DMS53 (cell line): ENCODE measurements at regions not wholly inside any gene's neighbourhood (a gene's known extent, or its start where the extent isn't known, plus 50 kb on each side); places are given as distances from the start of the nearest gene placed in this dataset.

Experiments used
- DNase-seq: peaks from one replicate; lab custom pipeline; 2025; lab: John Stamatoyannopoulos, UW

DNA sequence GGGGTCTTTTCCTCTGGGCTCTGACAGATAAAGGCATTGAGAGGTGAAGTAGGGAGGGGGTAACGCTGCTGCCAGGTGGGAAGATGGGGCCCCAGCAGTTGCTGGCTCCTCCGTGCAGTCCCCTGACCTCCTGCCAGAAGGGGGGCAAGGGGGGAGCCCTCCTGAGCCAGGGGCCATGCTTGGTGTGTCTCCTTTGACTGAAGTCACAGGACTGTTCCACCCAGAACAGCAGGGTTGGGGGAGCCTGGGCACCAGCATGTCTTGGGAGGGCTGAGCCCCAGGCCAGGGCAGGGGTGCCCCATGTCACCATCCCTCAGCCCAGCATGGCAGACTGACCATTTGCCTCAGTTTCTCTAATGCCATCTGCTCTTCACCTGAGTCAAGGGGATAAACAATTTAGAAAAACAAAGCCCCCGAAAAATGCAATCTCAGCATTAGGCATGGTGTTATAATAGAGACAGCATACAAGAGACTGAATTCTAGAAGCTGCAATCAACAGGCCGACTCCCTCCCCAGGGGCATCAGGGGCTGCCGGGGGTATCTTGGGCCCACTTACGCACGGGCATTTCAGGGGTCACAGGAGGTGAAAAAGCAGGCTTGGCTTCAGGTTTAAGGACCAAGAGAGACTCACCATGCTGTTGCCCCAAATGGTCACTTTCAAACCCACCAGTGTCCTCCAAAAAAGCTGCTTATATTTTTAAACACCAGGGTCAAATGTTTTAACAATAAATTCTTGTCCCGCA is 108.6 kb upstream of the GPR26 start:
- no peak for DNase-seq

DNA sequence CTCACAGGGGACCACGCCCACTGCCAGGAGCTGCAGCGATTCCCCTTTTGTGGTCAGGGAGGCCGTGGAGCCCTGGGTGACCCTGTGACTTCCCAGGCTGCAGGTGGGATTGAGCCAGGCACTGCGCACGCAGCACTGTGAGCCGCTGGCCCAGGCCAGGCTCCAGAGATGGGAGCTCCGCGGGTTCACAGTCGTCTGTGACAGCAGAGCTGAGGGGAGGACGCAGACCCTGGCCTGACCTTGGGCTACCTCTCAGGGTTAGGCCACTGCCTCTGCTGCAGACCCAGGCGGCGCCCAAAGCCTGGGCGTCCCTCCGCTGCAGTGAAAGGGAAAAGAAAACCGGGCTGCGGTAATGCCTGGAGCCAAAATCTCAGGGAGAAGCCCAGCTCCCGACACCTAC is 107.5 kb upstream of the GPR26 start:
- no peak for DNase-seq

- DNase-seq: peak; percentile 66
Observed at GRCh38 chr10:123559066-123559822, 106.9 kb upstream of the GPR26 start.

DNA sequence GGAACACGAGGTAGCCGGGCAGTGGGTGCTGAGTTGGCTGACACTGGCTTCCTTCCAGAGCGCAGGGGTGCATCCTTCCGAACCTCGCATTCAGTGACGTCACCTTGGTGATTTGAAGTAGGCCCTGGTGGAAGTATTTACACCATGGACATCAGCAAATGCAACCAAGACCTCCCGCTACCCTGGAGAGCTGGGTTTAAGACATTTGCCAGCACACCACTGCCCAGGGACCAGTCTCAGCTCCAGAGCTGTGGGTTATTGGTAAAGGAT is 106.4 kb upstream of the GPR26 start:
- no peak for DNase-seq

- DNase-seq: no peak
Observed at GRCh38 chr10:123560301-123561140, 105.6 kb upstream of the GPR26 start.

- DNase-seq: no peak
Observed at GRCh38 chr10:123561141-123561440, 105.1 kb upstream of the GPR26 start.

- no peak for DNase-seq
Observed at GRCh38 chr10:123562387-123562786, 103.8 kb upstream of the GPR26 start.

DNA sequence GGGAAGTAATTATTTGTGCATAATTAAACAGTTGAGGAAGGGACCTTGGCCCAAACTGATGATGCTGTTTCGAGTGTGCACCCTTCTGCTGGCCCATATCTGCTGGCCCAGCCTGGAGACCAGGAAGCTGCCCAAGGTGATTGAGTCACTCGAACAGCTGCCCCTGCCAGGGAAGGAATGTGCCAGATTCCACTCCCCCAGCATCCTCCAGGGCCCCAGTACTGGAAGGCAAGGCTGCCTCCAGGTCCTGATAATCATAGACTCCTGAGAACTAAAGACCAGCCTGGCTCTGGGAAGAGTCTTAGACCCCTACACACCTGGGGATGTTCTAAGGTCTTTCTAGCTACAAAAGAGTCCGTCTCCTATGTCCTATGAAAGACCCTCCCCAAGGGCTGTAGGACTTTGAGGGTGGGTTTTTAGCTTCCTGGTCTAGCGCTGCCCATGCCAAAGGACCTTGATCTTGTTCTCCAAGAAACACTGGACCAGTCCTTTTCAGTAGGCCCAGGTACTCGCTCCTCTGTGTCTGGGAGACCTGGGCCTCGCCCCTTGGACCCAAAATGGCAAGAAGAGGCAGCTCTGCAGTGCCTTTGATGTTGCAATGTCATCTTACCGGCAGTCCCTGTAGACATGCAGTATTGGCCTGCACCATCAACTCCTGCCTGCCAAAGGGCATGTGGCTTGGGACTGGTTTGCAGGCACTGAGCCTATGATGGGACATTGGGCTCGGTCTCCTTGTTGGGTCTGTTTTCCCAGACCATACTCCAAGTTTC is 103.2 kb upstream of the GPR26 start:
- DNase-seq: no peak

- no peak for DNase-seq
Observed at GRCh38 chr10:123563581-123563855, 102.6 kb upstream of the GPR26 start.

DNA sequence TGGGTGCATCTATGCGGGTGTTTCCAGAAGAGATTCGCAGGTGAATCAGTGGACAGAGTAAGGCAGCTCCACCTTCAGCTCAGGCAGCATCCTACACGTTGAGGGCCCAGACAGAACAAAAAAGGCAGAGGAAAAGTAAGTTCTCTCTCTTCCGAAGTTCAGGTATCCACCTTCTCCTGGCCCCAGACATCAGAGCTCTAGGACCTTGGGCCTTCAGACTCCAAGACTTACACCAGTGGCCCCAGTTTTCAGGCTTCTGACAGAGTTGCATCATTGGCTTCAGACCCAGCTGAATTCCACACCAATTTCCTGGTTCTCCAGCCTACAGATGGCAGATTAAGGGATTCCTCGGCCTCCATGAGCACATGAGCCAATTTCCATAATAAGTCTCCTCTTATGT is 102.2 kb upstream of the GPR26 start:
- DNase-seq: no peak

GRCh38 chr10:123564631-123565030 is 101.5 kb upstream of the GPR26 start:
- DNase-seq: no peak

- no peak for DNase-seq
Observed at GRCh38 chr10:123565691-123566660, 100.2 kb upstream of the GPR26 start.

- DNase-seq: no peak
Observed at GRCh38 chr10:123567984-123568739, 98.0 kb upstream of the GPR26 start.

DNA sequence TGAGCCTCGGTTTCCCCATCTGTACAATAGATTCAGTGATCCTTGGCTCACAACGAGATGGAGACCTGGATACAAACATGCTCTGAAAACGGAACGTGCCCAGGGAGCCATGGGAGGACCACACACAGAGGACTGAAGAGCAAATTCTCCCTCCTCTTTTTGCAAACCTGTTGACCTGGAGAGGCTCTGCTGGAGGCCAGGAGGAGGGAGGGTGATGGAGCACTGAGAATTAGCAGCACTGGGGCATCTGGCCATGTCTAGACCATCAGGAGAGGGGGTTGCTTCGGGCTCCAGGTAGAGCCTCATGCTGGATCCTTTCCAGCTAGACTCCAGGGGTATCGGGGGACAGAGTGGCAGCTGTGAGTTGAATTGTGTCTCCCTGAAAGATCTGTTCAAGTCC is 97.4 kb upstream of the GPR26 start:
- DNase-seq: no peak

DNA sequence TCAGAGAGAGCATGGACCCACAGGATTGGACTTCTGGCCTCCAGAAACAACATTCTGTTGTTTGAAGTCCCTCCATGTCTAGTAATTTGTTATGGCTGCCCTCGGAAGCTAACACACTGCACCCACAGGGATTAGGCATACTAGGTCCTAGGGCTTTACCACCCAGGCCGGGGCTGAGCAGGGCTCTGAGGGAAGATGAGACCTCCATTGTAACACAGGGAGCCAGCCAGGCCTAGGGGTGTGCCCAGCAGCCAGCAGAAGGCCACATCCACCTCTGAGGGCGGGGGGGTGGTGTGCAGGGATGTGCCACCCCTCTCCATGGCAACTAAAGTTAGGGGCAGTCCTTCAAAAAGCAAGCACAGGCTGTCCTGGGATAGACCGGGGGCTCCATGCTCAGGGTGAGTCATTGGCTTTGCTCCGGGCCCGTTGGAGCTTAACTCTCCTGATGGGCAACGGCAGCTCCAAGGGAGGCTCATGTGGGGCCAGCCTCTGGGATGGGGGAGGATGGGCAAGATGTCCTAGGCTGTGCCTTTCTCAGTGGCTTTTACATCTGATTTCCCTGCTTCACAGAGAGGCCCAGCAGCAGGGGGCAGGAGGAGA is 96.6 kb upstream of the GPR26 start:
- DNase-seq: no peak

DNA sequence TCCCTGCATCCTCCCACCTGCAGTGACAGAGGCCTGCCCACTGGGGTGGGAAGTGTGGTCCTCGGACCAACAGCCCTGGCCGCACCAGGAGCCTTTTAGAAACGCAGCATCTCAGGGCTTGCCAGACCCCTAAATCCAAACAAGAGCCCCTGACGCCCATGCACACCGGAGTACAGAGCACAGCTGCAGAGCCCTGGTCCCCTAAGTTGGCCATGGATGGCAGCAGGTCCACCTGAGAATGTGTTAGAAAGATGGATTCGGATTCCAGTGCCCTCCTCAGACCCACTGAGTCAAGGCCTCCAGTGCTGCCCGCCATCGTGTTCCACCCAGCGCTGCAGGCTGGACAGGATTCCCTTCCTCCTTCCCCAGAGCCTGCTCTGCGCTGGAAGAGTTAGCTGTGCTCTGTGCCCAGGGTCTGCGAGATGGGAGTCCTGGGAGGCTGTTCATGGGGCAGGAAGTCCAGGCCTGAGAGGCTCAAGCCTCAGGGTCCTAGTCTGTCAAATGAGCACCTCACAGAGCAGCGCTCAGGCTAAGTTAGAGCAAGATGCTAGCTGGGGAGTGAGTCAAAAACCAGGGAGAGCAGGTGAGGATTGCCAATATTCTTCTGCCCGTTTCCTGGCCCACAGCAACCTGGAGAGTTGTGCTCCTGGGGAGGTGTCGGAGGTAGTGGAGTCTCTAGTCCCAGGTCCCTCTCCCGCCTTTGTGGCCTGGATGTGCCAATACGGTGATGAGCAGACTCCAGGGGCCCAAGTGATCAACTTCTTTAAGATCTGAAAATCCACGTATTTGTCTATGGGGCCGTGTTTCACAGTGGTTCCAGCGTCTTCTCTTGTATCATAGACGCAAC is 95.9 kb upstream of the GPR26 start:
- DNase-seq: no peak

GRCh38 chr10:123570898-123571515 is 95.1 kb upstream of the GPR26 start:
- DNase-seq: no peak

DNA sequence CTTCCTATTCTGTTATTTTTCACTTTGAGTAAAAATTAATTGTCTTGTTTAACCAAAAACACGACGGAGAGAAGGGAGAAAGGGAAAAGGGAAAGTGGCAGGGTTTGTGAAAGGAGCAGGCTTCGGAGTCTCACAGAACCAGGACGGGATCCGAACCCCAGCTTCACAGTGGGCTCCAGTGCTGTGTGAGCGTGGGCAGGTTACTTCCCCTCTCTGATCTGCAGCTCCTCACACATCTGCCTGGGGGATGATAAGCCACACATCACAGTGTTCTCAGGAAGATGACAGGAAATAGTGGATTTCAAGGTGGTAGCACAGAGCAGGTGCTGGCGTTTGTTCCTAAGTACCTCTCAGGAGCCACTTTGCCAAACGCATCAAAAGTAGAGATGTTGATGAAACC is 94.2 kb upstream of the GPR26 start:
- no peak for DNase-seq
